ENCODE measurements at regions not wholly inside any gene's neighbourhood (a gene's known extent, or its start where the extent isn't known, plus 50 kb on each side); places are given as distances from the start of the nearest gene placed in this dataset.

GRCh38 chr13:80265348-80265747 lies 75.6 kb downstream of the SPRY2 start:
- Histone ChIP-seq H3K27me3 (ENCODE audit: control insufficient read depth, insufficient read depth, low read length) (no peaks in the 10 kb centered on the region), H3K27ac (ENCODE audit: low read depth, low read length) (no peak overlapping the region), H3K4me3 (ENCODE audit: low read depth, low read length) (no peak overlapping the region), H3K9me3 (ENCODE audit: control insufficient read depth, insufficient read depth, low read length) (no peaks in the 10 kb centered on the region)
- ChIA-PET POLR2A (no interaction called here), CTCF (no interaction called here)
- no peak for DNase-seq (ENCODE audit: low read depth, low spot score)
- TF ChIP-seq CTCF (IDR thresholded peaks at IDR 0.05; ENCODE audit: low read depth, low read length) = no peak

GRCh38 chr13:80263745-80264513 lies 77.0 kb downstream of the SPRY2 start:
- TF ChIP-seq CTCF (IDR thresholded peaks at IDR 0.05; ENCODE audit: low read depth, low read length) = no peak
- no peak for DNase-seq (ENCODE audit: low read depth, low spot score)
- CTCF ChIA-PET = no interaction called here
- POLR2A ChIA-PET = no interaction called here
- Histone ChIP-seq H3K27me3 (ENCODE audit: control insufficient read depth, insufficient read depth, low read length) (no peaks in the 10 kb centered on the region), H3K9me3 (ENCODE audit: control insufficient read depth, insufficient read depth, low read length) (no peaks in the 10 kb centered on the region), H3K4me3 (ENCODE audit: low read depth, low read length) (no peak overlapping the region), H3K27ac (ENCODE audit: low read depth, low read length) (no peak overlapping the region)

GRCh38 chr13:80262051-80262695 lies 78.8 kb downstream of the SPRY2 start:
- Histone ChIP-seq H3K9me3 (ENCODE audit: control insufficient read depth, insufficient read depth, low read length) (no peaks in the 10 kb centered on the region), H3K27me3 (ENCODE audit: control insufficient read depth, insufficient read depth, low read length) (no peaks in the 10 kb centered on the region), H3K4me3 (ENCODE audit: low read depth, low read length) (no peak overlapping the region), H3K27ac (ENCODE audit: low read depth, low read length) (no peak overlapping the region)
- DNase-seq (ENCODE audit: low read depth, low spot score) = no peak
- POLR2A ChIA-PET = no interaction called here
- TF ChIP-seq CTCF (IDR thresholded peaks at IDR 0.05; ENCODE audit: low read depth, low read length) = no peak
- CTCF ChIA-PET = no interaction called here

GRCh38 chr13:80259159-80259558 lies 81.8 kb downstream of the SPRY2 start:
- ChIA-PET CTCF (no interaction called here), POLR2A (no interaction called here)
- no peak for TF ChIP-seq CTCF (IDR thresholded peaks at IDR 0.05; ENCODE audit: low read depth, low read length)
- no peaks in the 10 kb centered on the region for H3K27me3 ChIP-seq (ENCODE audit: control insufficient read depth, insufficient read depth, low read length)
- no peaks in the 10 kb centered on the region for H3K9me3 ChIP-seq (ENCODE audit: control insufficient read depth, insufficient read depth, low read length)
- no peak overlapping the region for H3K27ac ChIP-seq (ENCODE audit: low read depth, low read length)
- no peak for DNase-seq (ENCODE audit: low read depth, low spot score)
- no peak overlapping the region for H3K4me3 ChIP-seq (ENCODE audit: low read depth, low read length)

- Histone ChIP-seq H3K4me3 (ENCODE audit: low read depth, low read length) (no peak overlapping the region), H3K27ac (ENCODE audit: low read depth, low read length) (no peak overlapping the region), H3K9me3 (ENCODE audit: control insufficient read depth, insufficient read depth, low read length) (no peaks in the 10 kb centered on the region), H3K27me3 (ENCODE audit: control insufficient read depth, insufficient read depth, low read length) (no peaks in the 10 kb centered on the region)
- ChIA-PET CTCF (interaction anchor here (1.1 kb wide), 1 partner anchor 86 kb away, joined by 3 read pairs; no protein-coding TSS in a partner anchor), POLR2A (no interaction called here)
- no peak for DNase-seq (ENCODE audit: low read depth, low spot score)
- no peak for TF ChIP-seq CTCF (IDR thresholded peaks at IDR 0.05; ENCODE audit: low read depth, low read length)
Measured at GRCh38 chr13:80256352-80256932, 84.5 kb downstream of the SPRY2 start.

All from AG04450 (cell line).